Mucosa of stomach (tissue), 1 donor: ENCODE measurements at regions not wholly inside any gene's neighbourhood (a gene's known extent, or its start where the extent isn't known, plus 50 kb on each side); places are given as distances from the start of the nearest gene placed in this dataset.
"Not testable (repeated sequence)": the region's sequence is repeated elsewhere in the genome, so short reads cannot be mapped to it uniquely, and the experiment has no call there.

ENCODE experiments used
- H3K27me3 ChIP-seq: one replicate; pipeline ENCODE4 v1.7.0; 2013; ENCODE audit warnings: mild to moderate bottlenecking, low read length; ENCODE audit not compliant: control insufficient read depth, insufficient read depth
- H3K36me3 ChIP-seq: one replicate; pipeline ENCODE4 v1.7.0; 2013; ENCODE audit warnings: low read length; ENCODE audit not compliant: control insufficient read depth, insufficient read depth
- H3K4me1 ChIP-seq: one replicate; pipeline ENCODE4 v1.7.0; 2013; ENCODE audit warnings: mild to moderate bottlenecking, low read length; ENCODE audit not compliant: control insufficient read depth, insufficient read depth
- H3K4me3 ChIP-seq: one replicate; pipeline ENCODE4 v1.7.0; 2013; ENCODE audit warnings: low read length
- H3K9ac ChIP-seq: one replicate; pipeline ENCODE4 v1.7.0; 2013; ENCODE audit warnings: mild to moderate bottlenecking, low read length, moderate library complexity
- H3K9me3 ChIP-seq: one replicate; pipeline ENCODE4 v1.7.0; 2013; ENCODE audit warnings: mild to moderate bottlenecking, low read length, moderate library complexity; ENCODE audit not compliant: control insufficient read depth
- donor health status: Pancreatic carcinoma.

GRCh38 chr11:116379185-116379828 is 393.5 kb downstream of the BUD13 start:
- no peaks in the 10 kb centered on the region for H3K36me3 ChIP-seq
- no peaks in the 10 kb centered on the region for H3K9me3 ChIP-seq
- H3K27me3 ChIP-seq: no peaks in the 10 kb centered on the region
- H3K9ac ChIP-seq: no peak overlapping the region
- H3K4me3 ChIP-seq: no peak overlapping the region
- H3K4me1 ChIP-seq: no peaks in the 10 kb centered on the region

GRCh38 chr11:116376547-116376946 is 396.2 kb downstream of the BUD13 start:
- H3K4me3 ChIP-seq: no peak overlapping the region
- H3K9ac ChIP-seq: no peak overlapping the region
- no peaks in the 10 kb centered on the region for H3K27me3 ChIP-seq
- no peaks in the 10 kb centered on the region for H3K4me1 ChIP-seq
- no peaks in the 10 kb centered on the region for H3K9me3 ChIP-seq
- no peaks in the 10 kb centered on the region for H3K36me3 ChIP-seq

DNA sequence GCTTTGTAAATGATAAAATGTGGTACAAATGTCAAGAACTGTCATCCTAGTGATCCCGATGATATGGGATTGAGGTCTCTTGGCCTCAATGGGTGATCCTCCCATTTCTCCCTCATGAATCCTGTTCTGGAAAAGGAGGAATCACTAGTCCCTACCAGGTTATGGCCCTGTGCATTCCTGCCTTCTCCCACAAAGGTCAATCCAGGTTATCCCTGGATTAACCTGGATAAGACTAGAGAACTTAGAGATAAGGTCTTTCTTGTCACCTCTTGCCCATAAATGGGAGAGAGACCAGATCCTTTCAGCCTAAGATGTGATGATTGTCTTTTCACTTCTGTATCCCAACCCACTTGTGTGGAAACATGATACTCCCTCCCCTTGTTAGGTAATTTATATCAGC is 396.7 kb downstream of the BUD13 start:
- no peaks in the 10 kb centered on the region for H3K9me3 ChIP-seq

DNA sequence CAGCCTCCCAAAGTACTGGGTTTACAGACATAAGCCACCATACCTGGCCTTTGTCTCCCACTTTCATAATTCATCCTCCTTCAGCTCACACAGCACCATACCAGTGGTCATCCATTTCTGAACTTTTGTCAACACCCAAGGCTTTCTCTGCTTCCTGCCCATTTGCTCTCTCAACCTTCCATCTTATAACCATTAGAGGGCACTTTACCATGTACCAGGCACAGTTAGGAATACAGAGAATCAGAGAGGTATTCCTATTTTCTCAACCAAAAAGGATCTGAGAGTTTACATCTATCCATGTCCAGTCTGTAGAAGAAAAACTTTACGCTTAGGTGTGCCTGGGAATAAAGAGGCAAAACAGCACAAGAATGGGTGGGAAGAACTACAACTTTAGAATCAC is 397.6 kb downstream of the BUD13 start:
- Histone ChIP-seq H3K9me3 (no peaks in the 10 kb centered on the region), H3K4me1 (no peaks in the 10 kb centered on the region), H3K9ac (no peak overlapping the region), H3K4me3 (no peak overlapping the region), H3K27me3 (no peaks in the 10 kb centered on the region), H3K36me3 (no peaks in the 10 kb centered on the region)

More for the DNA sequence above, 396.7 kb downstream of the BUD13 start:
- no peaks in the 10 kb centered on the region for H3K27me3 ChIP-seq
- no peaks in the 10 kb centered on the region for H3K4me1 ChIP-seq
- no peak overlapping the region for H3K4me3 ChIP-seq
- no peaks in the 10 kb centered on the region for H3K36me3 ChIP-seq
- H3K9ac ChIP-seq: no peak overlapping the region

GRCh38 chr11:116374085-116374484 is 398.7 kb downstream of the BUD13 start:
- H3K4me3 ChIP-seq: no peak overlapping the region
- H3K36me3 ChIP-seq: no peaks in the 10 kb centered on the region
- no peaks in the 10 kb centered on the region for H3K4me1 ChIP-seq
- H3K27me3 ChIP-seq: no peaks in the 10 kb centered on the region
- H3K9me3 ChIP-seq: no peaks in the 10 kb centered on the region
- no peak overlapping the region for H3K9ac ChIP-seq

- H3K4me3 ChIP-seq: no peak overlapping the region
- H3K36me3 ChIP-seq: no peaks in the 10 kb centered on the region
- no peaks in the 10 kb centered on the region for H3K9me3 ChIP-seq
- no peaks in the 10 kb centered on the region for H3K27me3 ChIP-seq
- H3K4me1 ChIP-seq: no peaks in the 10 kb centered on the region
- no peak overlapping the region for H3K9ac ChIP-seq
These were observed 399.5 kb downstream of the BUD13 start for GRCh38 chr11:116373104-116373944.

GRCh38 chr11:116371146-116371545 is 401.6 kb downstream of the BUD13 start:
- Histone ChIP-seq H3K4me3 (no peak overlapping the region), H3K9me3 (no peaks in the 10 kb centered on the region), H3K9ac (no peak overlapping the region), H3K36me3 (no peaks in the 10 kb centered on the region), H3K4me1 (no peaks in the 10 kb centered on the region), H3K27me3 (no peaks in the 10 kb centered on the region)

DNA sequence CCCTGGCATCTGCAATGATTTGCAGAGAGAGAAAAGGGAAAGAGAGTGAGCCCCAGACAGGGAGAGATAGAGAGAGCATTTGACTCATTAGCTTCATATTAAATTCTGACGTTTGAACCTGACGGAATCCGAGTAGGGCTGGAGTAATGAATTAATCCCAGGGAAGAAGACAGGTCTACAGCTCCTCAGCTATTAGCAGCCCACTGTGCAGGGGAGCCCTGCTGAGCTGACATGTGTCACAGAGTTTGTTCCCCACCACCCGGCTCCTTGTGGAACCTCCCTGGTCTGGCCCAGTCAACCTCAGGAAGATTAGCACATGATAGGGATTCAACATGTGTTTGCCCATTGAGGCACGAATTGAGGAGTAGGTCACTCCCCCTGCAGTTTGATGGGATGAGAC is 404.0 kb downstream of the BUD13 start:
- H3K36me3 ChIP-seq: no peaks in the 10 kb centered on the region
- no peak overlapping the region for H3K9ac ChIP-seq
- no peak overlapping the region for H3K4me3 ChIP-seq
- H3K9me3 ChIP-seq: no peaks in the 10 kb centered on the region
- H3K4me1 ChIP-seq: no peaks in the 10 kb centered on the region
- H3K27me3 ChIP-seq: no peaks in the 10 kb centered on the region

GRCh38 chr11:116366980-116367645 is 405.7 kb downstream of the BUD13 start:
- H3K4me1 ChIP-seq: no peaks in the 10 kb centered on the region
- H3K27me3 ChIP-seq: no peaks in the 10 kb centered on the region
- H3K9ac ChIP-seq: no peak overlapping the region

GRCh38 chr11:116366451-116366850 is 406.3 kb downstream of the BUD13 start:
- H3K4me3 ChIP-seq: no peak overlapping the region
- H3K9ac ChIP-seq: no peak overlapping the region
- H3K9me3 ChIP-seq: no peaks in the 10 kb centered on the region
- no peaks in the 10 kb centered on the region for H3K4me1 ChIP-seq
- H3K27me3 ChIP-seq: no peaks in the 10 kb centered on the region
- no peaks in the 10 kb centered on the region for H3K36me3 ChIP-seq

More at GRCh38 chr11:116366980-116367645, 405.7 kb downstream of the BUD13 start:
- H3K4me3 ChIP-seq: no peak overlapping the region
- no peaks in the 10 kb centered on the region for H3K36me3 ChIP-seq
- no peaks in the 10 kb centered on the region for H3K9me3 ChIP-seq

- H3K4me3 ChIP-seq, H3K36me3 ChIP-seq, H3K27me3 ChIP-seq, H3K9ac ChIP-seq, H3K9me3 ChIP-seq, H3K4me1 ChIP-seq: not testable (repeated sequence)
These were observed 407.9 kb downstream of the BUD13 start for GRCh38 chr11:116364925-116365324.

GRCh38 chr11:116364348-116364747 is 408.4 kb downstream of the BUD13 start:
- no peaks in the 10 kb centered on the region for H3K36me3 ChIP-seq
- H3K27me3 ChIP-seq: no peaks in the 10 kb centered on the region
- no peak overlapping the region for H3K9ac ChIP-seq
- no peaks in the 10 kb centered on the region for H3K9me3 ChIP-seq
- H3K4me1 ChIP-seq: no peaks in the 10 kb centered on the region
- no peak overlapping the region for H3K4me3 ChIP-seq
